GM18907 (cell line): ENCODE measurements at regions not wholly inside any gene's neighbourhood (a gene's known extent, or its start where the extent isn't known, plus 50 kb on each side); places are given as distances from the start of the nearest gene placed in this dataset.
"Not testable (repeated sequence)": the region's sequence is repeated elsewhere in the genome, so short reads cannot be mapped to it uniquely, and the experiment has no call there.

Experiments
- ATAC-seq: cut with Tn5 transposase; IDR thresholded peaks from one replicate; pipeline ENCODE4 v1.9.1; 2021; ENCODE audit warnings: mild to moderate bottlenecking, moderate library complexity; ENCODE audit not compliant: unreplicated experiment

- peak; percentile 74 for ATAC-seq
These were observed 211.1 kb upstream of the NUDT6 start for GRCh38 chr4:123133397-123134050.

GRCh38 chr4:123144616-123145015 is 222.2 kb upstream of the NUDT6 start:
- ATAC-seq, result no peak

- no peak for ATAC-seq
These were observed 236.2 kb upstream of the NUDT6 start for GRCh38 chr4:123158576-123158975.

GRCh38 chr4:123159479-123159878 is 237.1 kb upstream of the NUDT6 start:
- no peak for ATAC-seq

GRCh38 chr4:123162859-123163258 is 233.7 kb upstream of the SPRY1 start:
- no peak for ATAC-seq

- no peak for ATAC-seq
These were observed 233.1 kb upstream of the SPRY1 start for GRCh38 chr4:123163501-123163900.

- ATAC-seq, result no peak
These were observed 230.6 kb upstream of the SPRY1 start for GRCh38 chr4:123166023-123166422.

- no peak for ATAC-seq
These were observed 228.7 kb upstream of the SPRY1 start for GRCh38 chr4:123167931-123168330.

GRCh38 chr4:123168812-123169211 is 227.8 kb upstream of the SPRY1 start:
- ATAC-seq, result no peak

GRCh38 chr4:123170843-123171242 is 225.8 kb upstream of the SPRY1 start:
- no peak for ATAC-seq

GRCh38 chr4:123176605-123177004 is 220.0 kb upstream of the SPRY1 start:
- ATAC-seq, result no peak

GRCh38 chr4:123182289-123182688 is 214.3 kb upstream of the SPRY1 start:
- no peak for ATAC-seq

- ATAC-seq, result no peak
These were observed 213.3 kb upstream of the SPRY1 start for GRCh38 chr4:123183308-123183707.

- ATAC-seq, result not testable (repeated sequence)
These were observed 212.8 kb upstream of the SPRY1 start for GRCh38 chr4:123183754-123184153.

GRCh38 chr4:123186731-123187130 is 209.9 kb upstream of the SPRY1 start:
- no peak for ATAC-seq

- no peak for ATAC-seq
These were observed 206.4 kb upstream of the SPRY1 start for GRCh38 chr4:123190176-123190575.

GRCh38 chr4:123191728-123192127 is 204.9 kb upstream of the SPRY1 start:
- no peak for ATAC-seq

GRCh38 chr4:123193802-123194367 is 202.7 kb upstream of the SPRY1 start:
- ATAC-seq, result no peak

GRCh38 chr4:123198706-123199105 is 197.9 kb upstream of the SPRY1 start:
- no peak for ATAC-seq

GRCh38 chr4:123200051-123200940 is 196.3 kb upstream of the SPRY1 start:
- no peak for ATAC-seq

GRCh38 chr4:123204737-123205136 is 191.9 kb upstream of the SPRY1 start:
- ATAC-seq, result no peak

GRCh38 chr4:123206016-123206415 is 190.6 kb upstream of the SPRY1 start:
- ATAC-seq, result no peak
